ENCODE measurements at regions not wholly inside any gene's neighbourhood (a gene's known extent, or its start where the extent isn't known, plus 50 kb on each side); places are given as distances from the start of the nearest gene placed in this dataset.

DNA sequence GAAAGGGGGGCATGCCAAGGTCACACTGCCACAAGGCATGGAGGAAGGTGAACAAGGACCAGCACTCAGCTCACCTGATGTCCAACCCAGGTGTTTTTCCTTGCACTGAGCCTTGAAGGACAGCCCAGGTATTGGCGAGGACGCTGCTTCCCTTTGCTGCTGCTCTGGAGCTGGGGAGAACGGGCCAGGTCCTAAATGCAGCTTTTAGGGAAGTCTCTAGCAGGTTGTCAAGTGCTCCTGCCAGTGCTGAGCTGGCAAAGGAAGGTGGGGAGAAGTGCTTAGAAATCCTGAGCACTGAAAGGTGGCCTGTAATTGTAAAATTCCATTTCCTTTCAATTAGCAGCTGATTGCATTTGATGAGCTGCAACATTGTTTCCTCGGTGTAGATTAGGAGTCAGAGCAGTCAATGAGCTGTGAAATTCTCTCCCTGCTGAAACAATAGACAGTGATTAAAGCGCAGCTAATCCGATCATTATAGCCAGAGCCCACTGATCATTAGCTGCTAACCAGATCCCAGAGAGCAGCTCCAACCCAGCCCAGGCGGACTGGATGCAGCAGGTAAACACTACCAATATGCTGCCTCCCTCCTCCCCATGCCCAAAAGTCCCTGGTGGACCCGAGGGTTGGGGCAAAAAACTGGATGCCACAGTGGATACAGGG is 507.6 kb downstream of the INSC start:
- H3K9me3 Mint-ChIP-seq, result peaks cover 4 to 7% of the 10 kb centered on the region in 2 donors
- peaks cover 39% of the 10 kb centered on the region for H3K27me3 Mint-ChIP-seq
- H3K4me3 Mint-ChIP-seq, result no peak overlapping the region
- H3K4me1 Mint-ChIP-seq, result no peaks in the 10 kb centered on the region
- ATAC-seq, result peak; percentile 19
- no peak overlapping the region for H3K27ac Mint-ChIP-seq
- DNase-seq, result no peak

DNA sequence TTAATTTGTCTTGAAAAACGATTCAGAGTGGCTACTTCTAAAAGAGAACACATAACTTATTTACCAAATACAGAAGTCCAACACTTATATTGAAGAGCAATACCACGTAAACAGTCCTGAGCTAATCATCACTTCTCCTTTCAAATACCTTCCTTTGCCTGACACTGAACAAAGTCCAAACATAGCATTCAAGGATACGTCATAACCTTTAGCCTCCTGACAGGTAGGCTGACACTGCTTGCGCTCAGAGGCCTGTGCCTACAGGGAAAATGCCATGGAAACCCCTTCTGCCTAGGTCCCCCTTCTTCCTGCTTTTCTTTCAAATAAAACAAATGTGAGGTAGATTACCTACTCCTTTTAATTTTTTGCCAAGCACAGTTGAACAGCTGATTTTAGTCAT is 510.0 kb downstream of the INSC start:
- ATAC-seq (no peak), DNase-seq (no peak)
- Mint-ChIP-seq H3K27ac (no peak overlapping the region), H3K27me3 (peaks cover 39% of the 10 kb centered on the region), H3K4me1 (no peaks in the 10 kb centered on the region), H3K9me3 (no peaks in the 10 kb centered on the region), H3K4me3 (no peak overlapping the region)

- Mint-ChIP-seq H3K27ac (no peak overlapping the region), H3K4me1 (no peaks in the 10 kb centered on the region), H3K4me3 (no peak overlapping the region), H3K27me3 (peaks cover 39% of the 10 kb centered on the region), H3K9me3 (no peaks in the 10 kb centered on the region)
- DNase-seq (no peak), ATAC-seq (no peak)
Measured at GRCh38 chr11:15625691-15626090, 511.0 kb downstream of the INSC start.

DNA sequence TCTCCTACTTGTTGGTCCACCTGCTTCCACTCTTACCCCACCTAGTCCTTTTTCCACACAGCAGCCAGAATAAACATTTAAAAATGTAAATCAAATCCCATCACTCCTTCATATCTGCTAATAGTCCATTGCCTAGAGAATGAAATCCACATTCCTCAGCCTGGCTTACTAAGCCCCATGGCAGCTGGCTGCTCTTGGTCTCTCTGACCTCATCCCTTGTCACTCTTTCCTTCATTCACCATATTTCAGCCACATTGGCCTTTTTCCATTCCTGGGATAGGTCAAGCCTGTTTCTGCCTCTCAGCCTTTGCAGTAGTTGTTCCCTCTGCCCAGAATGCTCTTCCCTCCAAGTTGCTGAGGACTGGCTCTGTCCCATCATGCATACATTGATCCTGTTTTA is 512.8 kb downstream of the INSC start:
- Mint-ChIP-seq H3K4me3 (no peak overlapping the region), H3K4me1 (no peaks in the 10 kb centered on the region), H3K9me3 (no peaks in the 10 kb centered on the region), H3K27me3 (peaks cover 23% of the 10 kb centered on the region), H3K27ac (no peak overlapping the region)
- DNase-seq, result no peak
- ATAC-seq, result no peak

DNA sequence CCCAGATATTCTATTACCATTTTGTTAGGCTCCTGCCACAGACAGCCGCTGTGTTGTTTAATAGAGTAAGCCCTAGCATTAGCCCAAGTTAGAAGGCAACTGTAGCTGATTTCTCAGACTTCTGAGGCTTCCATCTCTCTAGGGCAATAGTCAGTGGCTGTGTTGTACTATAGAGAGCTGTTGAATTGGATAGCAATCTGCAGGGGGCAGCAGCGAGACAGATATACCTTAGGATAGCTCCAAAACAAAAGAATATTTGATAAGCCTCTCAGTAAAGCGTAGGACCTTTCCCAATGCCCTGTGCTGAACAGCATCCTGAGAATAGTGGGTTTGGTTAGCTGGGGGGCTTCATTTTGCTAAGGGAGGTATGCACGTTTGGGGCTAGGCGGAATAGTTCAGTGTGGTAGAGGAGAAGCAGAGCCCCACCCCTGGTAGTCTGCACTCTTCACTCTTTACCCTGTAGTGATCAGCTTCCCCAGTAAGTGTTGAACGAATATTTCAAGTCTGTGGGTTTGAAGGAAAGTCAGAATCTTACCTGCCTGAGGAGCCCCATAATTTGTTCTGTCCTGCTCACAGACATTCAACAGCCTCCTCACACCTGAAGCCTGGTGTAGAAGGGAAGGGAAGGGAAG is 515.1 kb downstream of the INSC start:
- peaks cover 18% of the 10 kb centered on the region for H3K27me3 Mint-ChIP-seq
- H3K4me3 Mint-ChIP-seq, result no peak overlapping the region
- ATAC-seq (peak; percentile 39), DNase-seq (no peak)
- H3K4me1 Mint-ChIP-seq, result no peaks in the 10 kb centered on the region
- H3K9me3 Mint-ChIP-seq, result no peaks in the 10 kb centered on the region
- no peak overlapping the region for H3K27ac Mint-ChIP-seq

DNA sequence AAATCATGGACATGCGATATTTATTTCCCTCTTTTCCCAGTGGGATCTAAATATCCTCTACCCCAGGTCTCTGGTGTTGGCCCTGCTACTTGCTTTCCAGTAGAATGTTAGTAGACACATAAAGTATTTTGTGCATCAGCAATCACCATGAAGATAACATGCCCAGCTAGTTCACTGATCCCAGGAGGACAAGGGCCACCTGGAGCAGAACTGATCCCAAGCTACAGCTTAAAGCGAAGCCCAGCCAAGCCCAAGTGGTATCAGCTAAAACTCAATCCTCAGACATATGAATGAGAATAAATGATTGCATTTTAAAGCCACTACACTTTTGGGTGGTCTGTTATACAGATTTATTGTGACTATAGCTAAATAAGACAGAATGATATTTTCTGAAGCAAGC is 516.2 kb downstream of the INSC start:
- no peak overlapping the region for H3K27ac Mint-ChIP-seq
- peaks cover 17% of the 10 kb centered on the region for H3K27me3 Mint-ChIP-seq
- ATAC-seq (no peak), DNase-seq (no peak)
- no peaks in the 10 kb centered on the region for H3K4me1 Mint-ChIP-seq
- H3K9me3 Mint-ChIP-seq, result no peaks in the 10 kb centered on the region
- H3K4me3 Mint-ChIP-seq, result no peak overlapping the region

GRCh38 chr11:15635521-15635920 is 520.8 kb downstream of the INSC start:
- ATAC-seq, result no peak
- no peaks in the 10 kb centered on the region for H3K27me3 Mint-ChIP-seq
- H3K4me1 Mint-ChIP-seq, result no peaks in the 10 kb centered on the region
- no peaks in the 10 kb centered on the region for H3K9me3 Mint-ChIP-seq
- DNase-seq, result no peak
- no peak overlapping the region for H3K27ac Mint-ChIP-seq
- no peak overlapping the region for H3K4me3 Mint-ChIP-seq

DNA sequence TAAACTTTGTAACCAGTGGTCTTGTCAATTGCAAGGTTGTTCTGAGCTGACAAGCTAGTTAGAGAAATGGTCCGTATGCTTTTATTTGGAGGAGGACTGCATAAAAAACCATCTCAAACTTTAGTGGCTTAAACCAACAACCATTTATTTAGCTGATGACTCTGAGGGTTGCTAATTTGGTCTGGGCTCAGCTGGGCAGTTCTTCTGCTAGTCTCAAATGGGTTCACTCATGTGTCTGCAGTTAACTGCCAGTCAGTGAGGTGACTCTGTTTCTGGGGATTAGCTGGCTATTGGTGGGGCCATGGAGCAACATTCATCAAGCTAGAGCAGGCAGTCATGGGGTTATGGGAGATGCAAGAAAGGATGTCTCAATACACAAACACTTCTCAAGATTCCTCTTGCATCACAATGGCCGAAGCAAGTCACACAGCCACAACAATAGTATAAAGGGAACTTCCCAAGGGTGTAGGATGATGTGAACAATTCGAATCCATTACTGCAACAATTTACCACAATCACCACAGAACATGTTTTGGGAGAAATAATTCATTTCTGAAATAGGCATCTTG is 521.9 kb downstream of the INSC start:
- ATAC-seq (no peak), DNase-seq (no peak)
- Mint-ChIP-seq H3K27me3 (no peaks in the 10 kb centered on the region), H3K27ac (no peak overlapping the region), H3K4me1 (no peaks in the 10 kb centered on the region), H3K9me3 (no peaks in the 10 kb centered on the region), H3K4me3 (no peak overlapping the region)

GRCh38 chr11:15638386-15638787 is 523.7 kb downstream of the INSC start:
- Mint-ChIP-seq H3K9me3 (no peaks in the 10 kb centered on the region), H3K27ac (no peak overlapping the region), H3K4me1 (no peaks in the 10 kb centered on the region), H3K27me3 (no peaks in the 10 kb centered on the region), H3K4me3 (no peak overlapping the region)
- ATAC-seq, result peak; percentile 18
- DNase-seq, result no peak

DNA sequence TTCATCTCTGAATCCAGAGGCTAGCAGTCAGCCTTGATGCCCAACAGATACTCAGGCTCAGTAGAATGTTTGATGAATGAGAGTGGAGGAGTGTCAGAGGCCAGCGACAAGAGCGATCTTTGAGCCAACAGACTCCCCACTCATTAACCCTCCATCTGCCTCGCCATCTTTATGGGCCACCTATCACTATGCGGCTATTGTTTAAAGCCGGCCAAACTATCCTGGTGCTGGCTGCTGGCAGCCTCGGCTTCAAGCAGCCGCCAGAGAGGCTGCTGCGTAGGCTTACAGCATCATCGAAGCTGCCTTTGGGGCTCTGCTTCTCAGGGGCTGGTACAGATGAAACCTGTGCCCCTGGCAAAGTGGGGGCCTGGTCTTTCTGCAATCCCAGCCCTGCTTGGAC is 525.6 kb downstream of the INSC start:
- DNase-seq (no peak), ATAC-seq (no peak)
- no peaks in the 10 kb centered on the region for H3K4me1 Mint-ChIP-seq
- H3K4me3 Mint-ChIP-seq, result no peak overlapping the region
- no peak overlapping the region for H3K27ac Mint-ChIP-seq
- peaks cover 9% of the 10 kb centered on the region for H3K27me3 Mint-ChIP-seq
- H3K9me3 Mint-ChIP-seq, result no peaks in the 10 kb centered on the region

GRCh38 chr11:15641271-15642045 is 526.7 kb downstream of the INSC start:
- H3K4me3 Mint-ChIP-seq, result no peak overlapping the region
- H3K27ac Mint-ChIP-seq, result no peak overlapping the region
- ATAC-seq (no peak), DNase-seq (no peak)
- peaks cover 9% of the 10 kb centered on the region for H3K27me3 Mint-ChIP-seq
- H3K9me3 Mint-ChIP-seq, result no peaks in the 10 kb centered on the region
- H3K4me1 Mint-ChIP-seq, result no peaks in the 10 kb centered on the region

GRCh38 chr11:15645201-15645600 is 530.5 kb downstream of the INSC start:
- Mint-ChIP-seq H3K9me3 (no peaks in the 10 kb centered on the region), H3K27me3 (peaks cover 9% of the 10 kb centered on the region), H3K4me1 (no peaks in the 10 kb centered on the region), H3K4me3 (no peak overlapping the region), H3K27ac (no peak overlapping the region)
- ATAC-seq, result no peak
- DNase-seq, result no peak

DNA sequence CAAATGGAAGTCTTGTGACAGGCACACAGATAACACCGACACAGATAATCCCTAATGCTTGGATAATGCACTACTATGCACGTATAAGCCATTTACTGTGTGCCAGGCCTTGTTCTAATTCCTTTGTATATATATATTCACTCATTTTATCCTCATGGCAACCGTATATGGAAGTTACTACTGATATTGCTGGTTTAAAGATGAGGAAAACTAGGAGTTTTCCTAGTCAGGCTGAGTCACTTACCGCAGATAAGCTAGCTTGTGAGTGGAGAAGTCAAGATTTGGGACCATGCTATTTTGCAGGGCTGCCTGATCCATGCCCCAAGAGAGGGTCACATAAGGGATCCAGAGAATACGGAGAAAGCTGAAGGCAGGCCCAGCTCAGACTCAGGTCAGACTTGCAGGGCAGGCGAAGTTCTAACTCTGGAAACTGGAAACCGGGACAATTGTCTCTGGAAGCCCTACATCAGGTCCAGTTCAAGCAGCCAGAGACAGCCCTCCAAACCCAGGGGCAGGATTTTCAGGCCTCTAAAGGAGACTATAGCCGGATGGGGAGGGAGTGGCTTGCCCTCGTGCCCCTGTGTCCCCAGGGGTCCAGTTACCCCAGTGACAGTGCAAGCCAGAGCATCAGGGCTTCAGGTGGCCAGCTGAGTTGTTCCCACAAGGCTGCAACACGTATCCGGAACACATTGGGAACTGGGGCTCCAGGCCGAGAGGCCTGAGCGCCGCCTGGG is 534.8 kb downstream of the INSC start:
- H3K4me1 Mint-ChIP-seq, result no peaks in the 10 kb centered on the region
- H3K9me3 Mint-ChIP-seq, result no peaks in the 10 kb centered on the region
- DNase-seq (no peak), ATAC-seq (peak; percentile 21)
- no peak overlapping the region for H3K4me3 Mint-ChIP-seq
- no peak overlapping the region for H3K27ac Mint-ChIP-seq
- peaks cover 30% of the 10 kb centered on the region for H3K27me3 Mint-ChIP-seq

DNA sequence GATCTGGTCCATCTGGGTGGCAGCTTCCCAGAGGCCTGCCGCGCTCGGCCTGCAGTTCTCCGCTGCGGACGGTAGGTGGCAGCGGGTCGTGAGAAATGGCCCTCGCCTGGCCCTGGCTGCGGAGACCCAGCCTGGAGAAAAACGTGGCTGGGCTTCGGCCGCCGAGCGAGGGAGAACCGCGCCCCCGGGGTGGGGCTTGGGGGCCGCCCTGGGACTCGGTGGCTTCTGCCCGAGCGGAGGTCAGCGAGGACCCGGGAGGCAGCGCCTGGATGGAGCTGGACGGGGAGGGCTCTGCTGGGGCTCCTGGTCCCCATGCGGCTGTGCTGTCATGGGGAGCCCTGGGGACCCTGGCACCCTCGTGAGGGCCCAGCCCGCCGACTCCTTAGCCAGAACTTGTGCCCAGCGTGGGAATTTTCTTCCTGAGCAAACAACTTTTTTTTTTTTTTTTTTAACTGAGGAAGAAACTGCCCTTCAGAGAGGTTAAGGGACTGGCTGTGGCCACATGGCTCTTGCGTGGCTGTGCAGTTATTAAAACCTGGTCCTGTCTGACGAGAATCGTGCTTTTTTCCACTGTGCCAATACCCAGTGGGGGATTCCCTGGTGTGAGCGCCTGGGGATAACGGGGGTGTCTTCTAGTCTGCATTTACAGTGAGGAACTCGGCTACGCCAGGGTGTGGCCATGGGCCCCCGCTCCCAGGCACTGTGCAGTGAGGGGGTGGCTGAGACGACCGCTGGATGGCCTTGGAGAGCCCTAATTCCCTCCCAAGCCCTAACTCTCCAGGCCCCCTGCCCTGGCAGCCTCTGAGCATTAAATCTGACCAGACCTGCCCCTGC is 535.6 kb downstream of the INSC start:
- peak; percentile 76 to 81 for DNase-seq
- peaks cover 23% of the 10 kb centered on the region for H3K27me3 Mint-ChIP-seq
- peak overlapping the region in 1 of 2 donors; percentile 35 for H3K4me3 Mint-ChIP-seq
- peak; percentile 87 for ATAC-seq
- H3K27ac Mint-ChIP-seq, result no peak overlapping the region
- no peaks in the 10 kb centered on the region for H3K9me3 Mint-ChIP-seq
- no peaks in the 10 kb centered on the region for H3K4me1 Mint-ChIP-seq

- DNase-seq (no peak), ATAC-seq (no peak)
- Mint-ChIP-seq H3K9me3 (no peaks in the 10 kb centered on the region), H3K4me3 (peak overlapping the region in 1 of 2 donors; percentile 35), H3K27me3 (peaks cover 23% of the 10 kb centered on the region), H3K27ac (no peak overlapping the region), H3K4me1 (no peaks in the 10 kb centered on the region)
Measured at GRCh38 chr11:15651033-15651432, 536.3 kb downstream of the INSC start.
